Kidney (tissue), 13 donors: ENCODE measurements at regions not wholly inside any gene's neighbourhood (a gene's known extent, or its start where the extent isn't known, plus 50 kb on each side); places are given as distances from the start of the nearest gene placed in this dataset.

Source experiments
- DNase-seq, 5 donors: peaks; one replicate each; pipeline ENCODE4 v3.0.0-alpha.2; 2013 to 2020
- FAIRE-seq: peaks from 2 replicates; lab custom pipeline; 2012; peaks lifted over from hg19 to GRCh38; lab: Jason Lieb, UNC
- H3K27ac ChIP-seq, 2 donors: one replicate each; pipeline ENCODE4 v1.7.0; 2013; ENCODE audit warnings: low read depth in 2 of 2, low read length in 2 of 2, inconsistent platforms in 1 of 2
- H3K27me3 ChIP-seq: one replicate; pipeline ENCODE4 v1.7.1; 2013; ENCODE audit warnings: low read length, inconsistent platforms; ENCODE audit not compliant: control insufficient read depth, insufficient read depth
- H3K36me3 ChIP-seq, 3 donors: one replicate each; pipeline versions ENCODE4 v1.7.0 to v1.7.1; 2013; ENCODE audit warnings: low read length in 3 of 3, control low read depth in 1 of 3, inconsistent platforms in 1 of 3; ENCODE audit not compliant: insufficient read depth in 3 of 3, control insufficient read depth in 2 of 3
- H3K4me1 ChIP-seq, 3 donors: one replicate each; pipeline versions ENCODE4 v1.7.0 to v1.7.1; 2013; ENCODE audit warnings: low read length in 3 of 3, inconsistent platforms in 1 of 3, low read depth in 1 of 3; ENCODE audit not compliant: control insufficient read depth in 2 of 3, insufficient read depth in 2 of 3
- H3K4me3 ChIP-seq, 3 donors: one replicate each; pipeline versions ENCODE4 v1.7.0 to v1.8.1; 2013; ENCODE audit warnings: low read length in 3 of 3, control low read depth in 1 of 3, inconsistent platforms in 1 of 3
- H3K9ac ChIP-seq, 3 donors: one replicate each; pipeline versions ENCODE4 v1.7.0 to v1.7.1; 2013; ENCODE audit warnings: low read length in 3 of 3, control low read depth in 1 of 3, inconsistent platforms in 1 of 3
- H3K9me3 ChIP-seq, 3 donors: one replicate each; pipeline versions ENCODE4 v1.7.0 to v1.7.1; 2013; ENCODE audit warnings: low read length in 3 of 3, control low read depth in 1 of 3, inconsistent platforms in 1 of 3; ENCODE audit not compliant: control insufficient read depth in 2 of 3, insufficient read depth in 1 of 3
- intact Hi-C: fragments of 100-400 bp; cut with DNase I; formaldehyde crosslinking; loops from one replicate; pipeline ENCODE4 v1.11.1; 2022
- TF ChIP-seq, protein P1 (sequence below): IDR thresholded peaks from 3 replicates; pipeline ENCODE4 v1.5.1; 2012; ENCODE audit warnings: mild to moderate bottlenecking, moderate library complexity, borderline replicate concordance; ENCODE audit not compliant: insufficient read depth; ENCODE audit errors: extremely low read depth
- donor health status: control.
- donor health status: control.
- donor health status: control.
- donor health status: control.
- donor health status: control.
- donor health status: DM: yes; HTN: yes; CAD: no.
- donor health status: Normal renal cell carcinoma (clear cell type).

DNA sequence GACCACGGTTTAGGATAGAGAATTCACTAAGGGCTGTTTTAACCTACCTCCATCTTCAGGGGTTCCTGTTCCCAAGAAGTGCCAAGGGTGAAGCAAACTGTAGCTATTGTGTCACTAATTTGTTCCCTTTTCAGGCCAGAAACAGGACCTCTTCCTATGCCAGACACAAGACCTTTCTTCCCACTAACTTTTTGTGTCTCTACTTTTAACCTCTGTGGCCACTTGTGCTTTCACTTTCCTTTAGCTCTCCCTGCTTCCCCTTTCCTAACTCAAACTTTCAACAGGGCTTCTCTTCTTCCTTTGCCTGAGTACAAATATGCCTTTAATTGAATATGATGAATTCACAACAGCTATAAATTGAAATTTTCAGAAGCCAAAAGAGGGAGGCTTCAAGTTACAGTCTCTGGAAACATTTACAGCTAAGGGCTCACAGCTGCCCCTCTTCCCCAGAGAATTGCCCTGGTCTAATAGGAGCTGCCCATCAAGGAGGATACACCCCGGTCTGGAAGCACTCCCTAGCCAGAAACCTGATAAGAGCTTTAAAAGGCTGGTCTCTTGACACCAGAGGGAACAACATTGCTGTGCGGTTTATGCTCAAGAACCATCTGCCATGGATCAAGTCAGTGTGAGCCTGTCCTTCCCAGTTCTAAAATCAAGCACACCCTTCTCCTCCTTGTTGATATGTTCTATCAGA lies 61.7 kb upstream of the PLS3 start:
- TF ChIP-seq, protein P1, sequence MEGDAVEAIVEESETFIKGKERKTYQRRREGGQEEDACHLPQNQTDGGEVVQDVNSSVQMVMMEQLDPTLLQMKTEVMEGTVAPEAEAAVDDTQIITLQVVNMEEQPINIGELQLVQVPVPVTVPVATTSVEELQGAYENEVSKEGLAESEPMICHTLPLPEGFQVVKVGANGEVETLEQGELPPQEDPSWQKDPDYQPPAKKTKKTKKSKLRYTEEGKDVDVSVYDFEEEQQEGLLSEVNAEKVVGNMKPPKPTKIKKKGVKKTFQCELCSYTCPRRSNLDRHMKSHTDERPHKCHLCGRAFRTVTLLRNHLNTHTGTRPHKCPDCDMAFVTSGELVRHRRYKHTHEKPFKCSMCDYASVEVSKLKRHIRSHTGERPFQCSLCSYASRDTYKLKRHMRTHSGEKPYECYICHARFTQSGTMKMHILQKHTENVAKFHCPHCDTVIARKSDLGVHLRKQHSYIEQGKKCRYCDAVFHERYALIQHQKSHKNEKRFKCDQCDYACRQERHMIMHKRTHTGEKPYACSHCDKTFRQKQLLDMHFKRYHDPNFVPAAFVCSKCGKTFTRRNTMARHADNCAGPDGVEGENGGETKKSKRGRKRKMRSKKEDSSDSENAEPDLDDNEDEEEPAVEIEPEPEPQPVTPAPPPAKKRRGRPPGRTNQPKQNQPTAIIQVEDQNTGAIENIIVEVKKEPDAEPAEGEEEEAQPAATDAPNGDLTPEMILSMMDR, result no peak
- DNase-seq, result peak in 1 of 5 donors; percentile 21
- intact Hi-C loops, result no loop called here
- no peak overlapping the region for H3K4me3 ChIP-seq
- no peaks in the 10 kb centered on the region for H3K36me3 ChIP-seq
- H3K4me1 ChIP-seq, result no peaks in the 10 kb centered on the region
- H3K27ac ChIP-seq, result no peak overlapping the region
- peaks cover 2% of the 10 kb centered on the region for H3K27me3 ChIP-seq
- no peak for FAIRE-seq
- no peak overlapping the region for H3K9ac ChIP-seq
- H3K9me3 ChIP-seq, result no peaks in the 10 kb centered on the region

DNA sequence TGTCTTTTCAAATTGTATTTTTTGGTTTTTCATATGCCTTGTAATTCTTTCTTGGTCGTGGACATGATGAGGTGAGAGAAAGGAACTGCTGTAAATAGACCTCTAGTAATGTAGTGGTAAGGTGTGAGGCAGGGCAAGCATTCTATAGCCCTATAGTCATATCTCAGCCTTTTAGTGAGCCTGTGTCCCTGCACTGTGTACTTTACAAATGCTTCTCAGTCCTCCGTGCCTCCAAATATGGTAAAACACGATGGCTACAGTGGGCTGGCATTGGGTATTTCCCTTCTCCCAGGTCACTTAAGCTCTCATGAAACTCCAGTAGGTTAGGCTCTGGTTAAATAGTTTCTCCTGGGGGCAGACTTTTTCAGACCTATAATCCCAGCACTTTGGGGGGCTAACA lies 57.9 kb upstream of the PLS3 start:
- H3K36me3 ChIP-seq, result no peaks in the 10 kb centered on the region
- DNase-seq (no peak), FAIRE-seq (no peak)
- TF ChIP-seq, protein P1, result no peak
- no peaks in the 10 kb centered on the region for H3K9me3 ChIP-seq
- H3K4me3 ChIP-seq, result no peak overlapping the region
- H3K4me1 ChIP-seq, result no peaks in the 10 kb centered on the region
- H3K27ac ChIP-seq, result no peak overlapping the region
- intact Hi-C loops, result no loop called here
- H3K9ac ChIP-seq, result no peak overlapping the region
- H3K27me3 ChIP-seq, result peaks cover 2% of the 10 kb centered on the region

DNA sequence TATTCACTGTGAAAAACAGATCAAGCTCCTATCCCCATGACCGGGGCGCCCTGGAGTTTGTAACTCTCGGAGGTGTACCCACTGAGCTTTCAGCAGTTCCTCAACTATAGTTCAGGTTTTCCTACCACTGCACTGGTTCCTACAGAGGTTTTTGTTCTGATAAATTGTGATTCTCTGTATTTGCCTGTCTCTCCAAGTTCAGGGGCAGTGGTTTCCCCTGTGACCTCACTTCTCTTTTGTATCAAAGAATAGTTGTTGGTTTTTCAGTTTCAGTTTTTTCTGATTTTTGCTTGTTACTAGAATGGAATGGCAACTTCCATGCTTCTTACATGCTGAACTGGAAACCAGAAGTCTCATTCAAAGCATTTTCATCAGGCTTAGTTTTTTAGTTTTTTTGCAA lies 56.8 kb upstream of the PLS3 start:
- Histone ChIP-seq H3K4me3 (no peak overlapping the region), H3K9me3 (no peaks in the 10 kb centered on the region)
- TF ChIP-seq, protein P1, result no peak

More for the DNA sequence above, 56.8 kb upstream of the PLS3 start:
- Histone ChIP-seq H3K9ac (no peak overlapping the region), H3K27me3 (peaks cover 2% of the 10 kb centered on the region), H3K36me3 (no peaks in the 10 kb centered on the region), H3K4me1 (no peaks in the 10 kb centered on the region), H3K27ac (no peak overlapping the region)
- intact Hi-C loops, result no loop called here
- DNase-seq (no peak), FAIRE-seq (no peak)
